Stimulated activated naive CD8-positive, alpha-beta T cell treated with anti-CD3 and anti-CD28 coated beads, Interleukin-15, Interleukin-2, amounts not matched to agents 100 ng/mL and 50 ng/mL, for 24 hours (primary cell): ENCODE measurements at regions not wholly inside any gene's neighbourhood (a gene's known extent, or its start where the extent isn't known, plus 50 kb on each side); places are given as distances from the start of the nearest gene placed in this dataset.
"Not testable (repeated sequence)": the region's sequence is repeated elsewhere in the genome, so short reads cannot be mapped to it uniquely, and the experiment has no call there.

ENCODE experiments used
- H3K27ac Mint-ChIP-seq: one replicate; pipeline ENCODE4 v1.8.0; 2021; ENCODE audit warnings: mild to moderate bottlenecking, mixed read lengths
- H3K27me3 Mint-ChIP-seq: one replicate; pipeline ENCODE4 v1.8.0; 2021; ENCODE audit warnings: mixed read lengths
- H3K36me3 Mint-ChIP-seq: one replicate; pipeline ENCODE4 v1.8.0; 2021; ENCODE audit warnings: low read depth, mixed read lengths
- H3K4me1 Mint-ChIP-seq: one replicate; pipeline ENCODE4 v1.8.0; 2021; ENCODE audit warnings: low read depth, mixed read lengths
- H3K4me3 Mint-ChIP-seq: one replicate; pipeline ENCODE4 v1.8.0; 2021; ENCODE audit warnings: mild to moderate bottlenecking, mixed read lengths
- H3K9me3 Mint-ChIP-seq: one replicate; pipeline ENCODE4 v1.8.0; 2021; ENCODE audit warnings: mixed read lengths

DNA sequence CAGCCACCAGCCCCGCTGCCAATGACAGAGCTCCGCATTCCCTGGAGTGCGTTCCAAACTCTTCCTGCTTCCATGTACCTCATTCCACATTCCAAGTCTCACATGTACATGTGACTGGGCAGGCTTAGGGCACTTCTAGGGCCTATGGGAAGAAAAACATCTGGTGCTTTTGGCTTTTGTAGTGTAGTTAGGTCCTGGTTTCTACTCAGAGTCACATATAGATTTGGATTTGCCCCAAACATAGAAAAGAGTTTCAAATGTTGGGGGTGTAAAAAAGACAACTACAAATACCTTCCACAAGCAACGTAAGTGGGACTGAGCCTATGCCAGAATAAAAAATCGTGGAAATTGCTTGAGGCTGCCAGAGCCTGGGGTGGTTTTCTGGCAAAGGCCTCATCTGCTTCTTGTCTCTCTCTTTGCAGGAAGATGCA lies 84.1 kb downstream of the ZNF467 start:
- Mint-ChIP-seq H3K4me3 (no peak overlapping the region), H3K4me1 (peaks cover 3% of the 10 kb centered on the region), H3K9me3 (no peaks in the 10 kb centered on the region), H3K36me3 (no peaks in the 10 kb centered on the region), H3K27me3 (peaks cover 72% of the 10 kb centered on the region), H3K27ac (no peak overlapping the region)

DNA sequence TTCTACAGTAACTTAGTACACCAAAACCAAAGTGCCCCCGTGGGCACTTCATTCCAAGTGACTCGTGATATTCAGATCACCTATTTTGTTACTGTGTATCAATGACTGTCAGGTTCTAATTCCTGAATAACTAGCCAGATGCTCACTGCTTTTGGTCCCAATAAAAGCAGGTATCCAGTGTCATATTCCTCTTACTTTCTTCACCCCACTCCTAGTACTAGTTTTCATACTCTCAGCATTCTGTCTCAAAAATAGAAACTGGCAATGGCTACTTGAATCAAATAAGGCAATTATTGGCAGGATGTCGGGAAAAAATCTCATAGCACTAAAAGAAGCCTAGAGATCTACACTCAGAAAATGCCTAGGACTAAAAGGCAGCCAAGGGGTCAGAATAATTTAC lies 84.6 kb downstream of the ZNF467 start:
- H3K9me3 Mint-ChIP-seq = no peaks in the 10 kb centered on the region

DNA sequence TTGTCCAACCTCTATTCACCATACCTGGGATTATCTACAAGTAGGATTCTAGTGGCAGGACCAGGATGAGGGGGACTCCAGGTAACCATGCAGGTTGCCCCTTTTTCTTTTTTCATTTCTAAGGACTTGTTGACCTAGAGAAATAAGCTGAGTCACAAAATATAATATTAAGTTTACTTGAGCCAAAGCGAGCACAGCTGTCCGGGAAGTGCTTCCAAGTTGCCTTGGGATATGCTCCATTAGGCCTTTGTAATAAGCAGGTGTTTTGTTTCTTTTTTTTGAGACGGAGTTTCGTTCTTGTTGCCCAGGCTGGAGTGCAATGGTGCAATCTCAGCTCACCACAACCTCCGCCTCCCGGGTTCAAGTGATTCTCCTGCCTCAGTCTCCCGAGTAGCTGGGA lies 85.6 kb downstream of the ZNF467 start:
- not testable (repeated sequence) for H3K4me3 Mint-ChIP-seq, H3K27ac Mint-ChIP-seq, H3K4me1 Mint-ChIP-seq, H3K9me3 Mint-ChIP-seq, H3K36me3 Mint-ChIP-seq
- peaks cover 70% of the 10 kb centered on the region for H3K27me3 Mint-ChIP-seq

More for the DNA sequence above, 84.6 kb downstream of the ZNF467 start:
- no peak overlapping the region for H3K4me3 Mint-ChIP-seq
- H3K36me3 Mint-ChIP-seq = no peaks in the 10 kb centered on the region
- H3K4me1 Mint-ChIP-seq = peaks cover 3% of the 10 kb centered on the region
- H3K27me3 Mint-ChIP-seq = peaks cover 74% of the 10 kb centered on the region
- no peak overlapping the region for H3K27ac Mint-ChIP-seq

DNA sequence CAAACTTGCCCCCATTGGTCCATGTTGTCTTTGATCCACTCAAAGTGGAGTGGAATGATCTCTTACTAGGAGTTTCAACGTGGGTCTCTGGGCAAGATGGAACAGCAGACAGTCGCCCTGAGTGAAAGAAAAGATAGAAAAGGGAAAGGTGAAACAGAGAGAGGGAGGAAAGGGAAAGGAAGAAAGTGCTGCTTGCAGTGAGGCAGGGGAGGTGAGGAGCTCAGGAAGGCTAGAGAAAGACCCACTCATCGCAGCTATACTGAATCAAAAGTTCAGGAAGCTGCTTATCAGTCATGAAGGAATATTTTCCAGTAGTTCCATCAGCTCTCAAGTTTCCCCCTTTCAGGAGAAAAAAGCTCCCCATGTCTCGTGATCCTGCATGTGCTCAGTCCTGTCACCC lies 86.9 kb downstream of the ZNF467 start:
- Mint-ChIP-seq H3K27ac (no peak overlapping the region), H3K9me3 (no peaks in the 10 kb centered on the region), H3K27me3 (peaks cover 74% of the 10 kb centered on the region), H3K36me3 (no peaks in the 10 kb centered on the region), H3K4me3 (no peak overlapping the region), H3K4me1 (no peaks in the 10 kb centered on the region)

DNA sequence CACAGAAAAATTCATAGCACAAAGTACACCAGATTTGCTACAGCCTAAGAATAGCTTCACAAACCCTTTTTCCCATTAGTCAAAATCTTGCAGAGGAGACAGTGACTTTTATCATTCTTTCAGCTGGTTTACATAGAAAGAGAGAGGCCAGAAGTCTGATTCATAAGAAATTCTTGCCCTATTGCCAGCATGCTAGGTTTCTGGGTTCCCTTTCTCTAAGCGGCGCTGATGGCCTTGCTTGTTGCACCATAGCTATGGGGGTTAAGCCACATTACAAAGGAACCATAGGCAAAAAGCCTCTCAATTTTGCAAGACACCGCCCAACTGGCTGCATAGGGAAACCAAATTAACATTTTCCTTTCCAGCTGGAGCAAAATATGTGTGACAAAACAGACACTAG lies 87.4 kb downstream of the ZNF467 start:
- H3K36me3 Mint-ChIP-seq = no peaks in the 10 kb centered on the region
- H3K27ac Mint-ChIP-seq = no peak overlapping the region
- no peaks in the 10 kb centered on the region for H3K4me1 Mint-ChIP-seq
- peaks cover 73% of the 10 kb centered on the region for H3K27me3 Mint-ChIP-seq
- H3K4me3 Mint-ChIP-seq = no peak overlapping the region
- peaks cover 1% of the 10 kb centered on the region for H3K9me3 Mint-ChIP-seq

DNA sequence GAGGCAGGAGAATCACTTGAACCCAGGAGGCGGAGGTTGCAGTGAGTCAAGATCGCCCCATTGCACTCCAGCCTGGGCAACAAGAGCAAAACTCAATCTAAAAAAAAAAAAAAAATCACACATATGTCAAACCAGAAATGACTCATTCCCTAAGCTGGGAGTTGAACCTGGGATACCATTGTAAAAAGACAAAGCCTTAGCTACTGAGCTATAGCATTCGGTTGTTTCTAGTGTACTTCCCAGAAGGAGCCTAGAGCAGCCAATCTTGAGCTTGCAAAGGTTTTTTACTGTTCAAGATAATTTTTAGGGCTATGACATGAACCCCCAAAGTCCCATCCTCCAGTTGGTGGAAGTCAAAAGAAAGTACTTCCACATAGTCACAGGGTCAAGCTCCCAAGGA lies 87.9 kb downstream of the ZNF467 start:
- no peaks in the 10 kb centered on the region for H3K36me3 Mint-ChIP-seq
- peaks cover 73% of the 10 kb centered on the region for H3K27me3 Mint-ChIP-seq
- H3K27ac Mint-ChIP-seq = no peak overlapping the region
- H3K4me3 Mint-ChIP-seq = no peak overlapping the region
- H3K4me1 Mint-ChIP-seq = no peaks in the 10 kb centered on the region
- peaks cover 7% of the 10 kb centered on the region for H3K9me3 Mint-ChIP-seq

DNA sequence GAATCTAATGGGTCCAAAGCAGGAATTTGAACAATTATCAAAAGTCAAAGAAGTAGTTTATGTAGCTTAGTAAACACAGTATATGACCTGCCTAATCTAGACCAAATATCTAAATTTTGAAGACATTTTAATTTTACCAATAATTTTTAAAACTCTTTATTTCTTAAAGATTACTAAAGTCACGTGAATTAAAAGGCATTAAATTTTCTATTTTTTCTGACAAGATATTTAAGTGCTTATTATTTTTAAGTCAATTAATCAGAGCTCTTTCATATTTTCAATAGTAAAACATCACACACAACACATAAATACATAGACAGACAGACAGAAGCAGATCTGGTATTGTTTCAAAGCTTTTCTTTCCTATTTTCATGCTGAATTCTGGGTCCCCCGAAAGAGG lies 89.5 kb downstream of the ZNF467 start:
- Mint-ChIP-seq H3K36me3 (no peaks in the 10 kb centered on the region), H3K27me3 (peaks cover 71% of the 10 kb centered on the region), H3K4me3 (no peak overlapping the region), H3K9me3 (peaks cover 7% of the 10 kb centered on the region), H3K4me1 (no peaks in the 10 kb centered on the region), H3K27ac (no peak overlapping the region)

DNA sequence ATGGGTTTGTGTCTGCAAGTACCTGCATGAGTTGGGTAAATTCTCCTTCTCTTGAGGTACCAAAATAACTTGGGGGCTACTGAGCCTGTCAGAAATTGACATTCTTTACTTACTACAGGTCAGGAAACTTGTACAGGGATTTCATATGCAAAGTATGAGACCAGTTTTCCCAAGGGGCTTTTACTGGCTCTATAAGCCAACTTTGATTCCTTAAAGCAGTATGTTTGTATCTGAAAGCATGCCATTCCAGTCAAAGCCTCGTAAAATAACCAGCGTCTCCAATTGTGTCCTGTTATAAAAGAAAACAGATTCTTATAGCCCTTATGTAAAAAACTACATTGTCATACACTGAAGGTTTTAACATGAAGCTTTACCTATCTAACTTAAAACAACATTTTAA lies 90.2 kb downstream of the ZNF467 start:
- H3K4me3 Mint-ChIP-seq = no peak overlapping the region
- no peaks in the 10 kb centered on the region for H3K36me3 Mint-ChIP-seq
- H3K9me3 Mint-ChIP-seq = peaks cover 10% of the 10 kb centered on the region
- no peaks in the 10 kb centered on the region for H3K4me1 Mint-ChIP-seq
- H3K27ac Mint-ChIP-seq = no peak overlapping the region
- peaks cover 71% of the 10 kb centered on the region for H3K27me3 Mint-ChIP-seq

DNA sequence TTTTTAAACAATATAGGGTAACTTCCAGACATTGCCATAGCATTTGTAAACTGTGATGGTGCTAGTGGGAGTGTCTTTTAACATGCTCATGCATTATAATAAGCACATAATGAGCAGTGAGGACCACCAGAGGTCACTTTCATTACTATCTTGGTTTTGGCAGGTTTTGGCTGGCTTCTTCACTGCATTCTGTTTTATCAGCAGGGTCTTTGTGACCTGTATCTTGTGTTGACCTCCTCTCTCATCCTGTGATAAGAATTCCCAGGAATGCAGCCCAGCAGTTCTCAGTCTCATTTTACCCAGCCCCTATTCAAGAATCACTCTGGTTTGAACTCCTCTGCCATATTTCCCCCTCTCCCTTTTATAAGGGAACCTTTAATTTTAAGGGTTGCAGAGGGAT lies 91.3 kb downstream of the ZNF467 start:
- no peaks in the 10 kb centered on the region for H3K36me3 Mint-ChIP-seq
- H3K4me1 Mint-ChIP-seq = no peaks in the 10 kb centered on the region
- no peak overlapping the region for H3K27ac Mint-ChIP-seq
- peaks cover 66% of the 10 kb centered on the region for H3K27me3 Mint-ChIP-seq
- H3K4me3 Mint-ChIP-seq = no peak overlapping the region
- peaks cover 11% of the 10 kb centered on the region for H3K9me3 Mint-ChIP-seq

DNA sequence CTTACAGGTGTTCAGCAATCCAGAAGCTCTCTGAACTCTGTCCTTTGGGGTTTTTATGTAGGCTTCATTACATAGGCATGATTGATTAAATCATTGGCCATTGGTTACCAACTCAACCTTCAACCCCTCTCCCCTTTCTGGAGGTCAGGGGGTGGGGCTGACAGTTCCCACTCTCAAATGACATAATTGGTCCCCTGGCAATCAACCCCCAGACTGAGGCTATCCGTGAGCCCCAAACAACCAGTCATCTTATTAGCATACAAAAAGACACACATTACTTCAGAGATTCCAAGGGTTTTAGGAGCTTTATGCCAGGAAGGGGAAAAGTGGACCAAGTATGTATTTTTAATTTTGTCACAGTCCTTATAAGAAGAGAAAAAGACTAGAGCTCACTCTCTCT lies 92.1 kb downstream of the ZNF467 start:
- Mint-ChIP-seq H3K36me3 (no peaks in the 10 kb centered on the region), H3K4me1 (no peaks in the 10 kb centered on the region), H3K4me3 (no peak overlapping the region), H3K27ac (no peak overlapping the region), H3K27me3 (peaks cover 58% of the 10 kb centered on the region), H3K9me3 (peaks cover 11% of the 10 kb centered on the region)

DNA sequence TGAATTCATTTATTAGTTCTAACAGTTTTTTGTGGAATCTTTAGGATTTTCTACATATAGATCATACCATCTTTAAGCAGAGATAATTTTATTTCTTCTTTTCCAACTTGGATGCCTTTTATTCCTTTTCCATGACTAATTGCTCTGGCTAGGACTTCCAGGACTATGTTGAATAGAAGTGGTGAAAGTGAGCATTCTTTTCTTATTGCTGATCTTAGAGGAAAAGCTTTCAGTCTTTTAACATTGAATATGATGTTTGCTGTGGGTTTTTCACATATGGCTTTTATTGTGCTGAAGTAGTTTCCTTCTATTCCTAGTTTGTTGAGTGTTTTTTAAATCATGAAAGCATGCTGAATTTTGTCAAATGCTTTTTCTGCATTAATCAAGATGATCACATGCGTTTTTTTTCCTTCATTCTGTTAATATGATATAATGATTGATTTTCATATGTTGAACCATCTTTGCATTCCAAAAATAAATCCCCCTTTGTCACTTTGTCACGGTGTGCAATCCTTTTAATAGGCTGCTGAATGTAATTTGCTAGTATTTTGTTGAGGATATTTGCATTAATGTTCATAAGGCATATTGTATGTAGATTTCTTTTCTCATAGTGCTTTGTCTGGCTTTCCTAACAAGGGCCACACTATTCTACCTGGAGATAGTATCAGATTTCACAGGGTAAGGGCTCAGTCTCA lies 92.9 kb downstream of the ZNF467 start:
- Mint-ChIP-seq H3K4me1 (no peaks in the 10 kb centered on the region), H3K27me3 (peaks cover 58% of the 10 kb centered on the region)

DNA sequence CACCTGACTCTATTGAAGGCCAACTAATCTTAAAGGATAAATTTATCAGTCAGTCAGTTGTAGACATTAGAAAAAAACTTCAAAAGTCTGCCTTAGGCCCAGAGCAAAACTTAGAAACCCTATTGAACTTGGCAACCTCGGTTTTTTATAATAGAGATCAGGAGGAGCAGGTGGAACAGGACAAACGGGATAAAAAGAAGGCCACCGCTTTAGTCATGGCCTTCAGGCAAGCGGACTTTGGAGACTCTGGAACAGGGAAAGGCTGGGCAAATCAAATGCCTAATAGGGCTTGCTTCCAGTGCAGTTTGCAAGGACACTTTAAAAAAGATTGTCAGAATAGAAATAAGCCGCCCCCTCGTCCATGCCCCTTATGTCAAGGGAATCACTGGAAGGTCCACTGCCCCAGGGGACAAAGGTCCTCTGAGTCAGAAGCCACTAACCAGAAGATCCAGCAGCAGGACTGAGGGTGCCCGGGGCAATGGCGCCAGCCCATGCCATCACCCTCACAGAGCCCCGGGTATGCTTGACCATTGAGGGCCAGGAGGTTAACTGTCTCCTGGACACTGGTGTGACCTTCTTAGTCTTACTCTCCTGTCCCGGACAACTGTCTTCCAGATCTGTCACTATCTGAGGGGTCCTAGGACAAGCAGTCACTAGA lies 98.5 kb downstream of the ZNF467 start:
- not testable (repeated sequence) for H3K4me1 Mint-ChIP-seq, H3K9me3 Mint-ChIP-seq, H3K4me3 Mint-ChIP-seq, H3K36me3 Mint-ChIP-seq, H3K27ac Mint-ChIP-seq
- H3K27me3 Mint-ChIP-seq = peaks cover 48% of the 10 kb centered on the region

More for the DNA sequence above, 92.9 kb downstream of the ZNF467 start:
- Mint-ChIP-seq H3K9me3 (peaks cover 11% of the 10 kb centered on the region), H3K36me3 (no peaks in the 10 kb centered on the region), H3K4me3 (no peak overlapping the region), H3K27ac (no peak overlapping the region)

DNA sequence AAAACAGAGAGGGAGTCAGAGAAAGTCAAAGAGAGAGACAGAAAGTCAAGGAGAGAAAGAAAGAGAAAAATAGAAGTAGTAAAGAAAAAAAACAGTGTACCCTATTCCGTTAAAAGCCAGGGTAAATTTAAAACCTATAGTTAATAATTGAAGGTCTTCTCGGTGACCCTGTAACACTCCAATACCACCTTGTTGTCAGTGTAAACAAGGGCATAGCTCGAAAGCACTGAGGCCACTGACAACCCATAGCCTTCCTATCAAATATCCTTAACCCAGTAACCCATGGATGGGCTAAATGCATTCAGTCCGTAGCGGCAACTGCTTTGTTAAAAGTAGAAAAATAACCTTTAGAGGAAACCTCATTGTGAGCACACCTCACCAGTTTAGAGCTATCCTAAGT lies 100.4 kb downstream of the ZNF467 start:
- H3K4me3 Mint-ChIP-seq = no peak overlapping the region
- H3K36me3 Mint-ChIP-seq = no peaks in the 10 kb centered on the region
- H3K4me1 Mint-ChIP-seq = no peaks in the 10 kb centered on the region
- H3K27ac Mint-ChIP-seq = no peak overlapping the region
- no peaks in the 10 kb centered on the region for H3K9me3 Mint-ChIP-seq
- peaks cover 42% of the 10 kb centered on the region for H3K27me3 Mint-ChIP-seq

DNA sequence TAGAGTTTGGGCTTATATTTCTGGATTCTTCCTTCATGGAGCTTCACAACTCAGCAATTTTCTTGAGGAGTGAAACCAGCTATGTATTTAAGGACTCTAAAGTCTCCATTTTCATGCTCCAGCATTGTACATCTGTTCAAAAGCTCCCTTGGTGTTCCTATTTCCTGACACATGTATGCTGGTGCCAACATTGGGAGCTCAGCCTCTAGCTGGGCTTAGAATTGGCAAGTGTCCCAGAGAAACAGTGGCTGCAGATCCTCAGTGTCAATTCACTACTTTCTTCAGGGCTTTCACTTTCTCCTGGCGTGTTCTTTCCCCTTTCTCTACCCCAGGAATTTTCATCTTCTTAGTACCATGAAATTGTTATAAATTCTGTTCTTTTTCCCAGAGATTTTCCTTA lies 103.1 kb downstream of the ZNF467 start:
- no peak overlapping the region for H3K27ac Mint-ChIP-seq
- H3K4me3 Mint-ChIP-seq = no peak overlapping the region
- no peaks in the 10 kb centered on the region for H3K4me1 Mint-ChIP-seq
- H3K9me3 Mint-ChIP-seq = no peaks in the 10 kb centered on the region
- H3K36me3 Mint-ChIP-seq = no peaks in the 10 kb centered on the region
- H3K27me3 Mint-ChIP-seq = peaks cover 62% of the 10 kb centered on the region

DNA sequence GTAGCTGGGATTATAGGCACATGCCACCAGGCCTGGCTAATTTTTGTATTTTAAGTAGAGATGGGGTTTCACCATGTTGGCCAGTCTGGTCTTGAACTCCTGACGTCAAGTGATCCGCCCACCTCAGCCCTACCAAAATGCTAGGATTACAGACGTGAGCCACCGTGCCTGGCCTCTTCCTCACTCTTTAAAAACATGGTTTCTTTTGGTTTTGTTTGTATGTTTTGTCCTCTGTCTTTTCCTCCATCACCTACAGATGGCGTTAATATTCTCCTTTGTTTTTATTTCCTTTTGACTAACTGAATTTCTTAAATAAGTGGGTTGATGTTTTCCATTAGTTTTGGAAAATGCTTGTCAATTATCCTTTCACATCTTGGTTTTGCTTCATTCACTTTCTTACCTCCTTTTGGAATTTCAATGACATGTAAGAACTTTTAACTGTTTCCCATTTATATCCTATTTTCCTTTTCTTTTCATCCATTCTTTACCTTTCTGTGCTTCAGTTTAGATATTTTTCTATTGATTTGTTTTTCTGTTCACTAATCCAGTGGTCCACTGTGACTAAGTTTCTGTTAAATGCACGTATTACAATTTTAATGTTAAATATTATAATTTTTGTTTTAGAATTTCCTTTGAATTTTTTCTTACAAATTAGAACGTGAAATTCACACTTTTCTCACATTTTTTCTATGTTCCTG lies 104.1 kb downstream of the ZNF467 start:
- Mint-ChIP-seq H3K4me3 (no peak overlapping the region), H3K4me1 (no peaks in the 10 kb centered on the region), H3K27me3 (peaks cover 57% of the 10 kb centered on the region), H3K27ac (no peak overlapping the region), H3K36me3 (no peaks in the 10 kb centered on the region), H3K9me3 (no peaks in the 10 kb centered on the region)
